Peyer's patch (tissue), 4 donors: ENCODE measurements at regions not wholly inside any gene's neighbourhood (a gene's known extent, or its start where the extent isn't known, plus 50 kb on each side); places are given as distances from the start of the nearest gene placed in this dataset.

Experiments used
- DNase-seq, 3 donors: peaks; one replicate each; pipeline ENCODE4 v3.0.0-alpha.2; 2017 to 2019
- H3K27ac ChIP-seq, 4 donors: fragments of 200-600 bp; sonication (generic); one replicate each; pipeline ENCODE4 v1.5.1; 2016 to 2019
- H3K27me3 ChIP-seq, 2 donors: fragments of 200-600 bp; sonication (generic); one replicate each; pipeline ENCODE4 v1.5.1; 2019
- H3K36me3 ChIP-seq, 3 donors: fragments of 200-600 bp; sonication (generic); one replicate each; pipeline ENCODE4 v1.5.1; 2016 to 2019
- H3K4me1 ChIP-seq, 4 donors: fragments of 200-600 bp; sonication (generic); one replicate each; pipeline ENCODE4 v1.5.1; 2016 to 2019
- H3K4me3 ChIP-seq, 4 donors: fragments of 200-600 bp; sonication (generic); 1 replicate in 3 of 4; 2 replicates in 1 of 4; pipeline ENCODE4 v1.5.1; 2016 to 2019; ENCODE audit warnings: mild to moderate bottlenecking in 1 of 4
- H3K9me3 ChIP-seq, 4 donors: fragments of 200-600 bp; sonication (generic); one replicate each; pipeline ENCODE4 v1.5.1; 2016 to 2019; ENCODE audit warnings: mild to moderate bottlenecking in 1 of 4
- CTCF ChIP-seq, 6 experiments: fragments of 450-650 bp in 4 of 6; fragments of 200-600 bp in 2 of 6; sonication (generic) in 1 of 6; IDR thresholded peaks; one replicate each; pipeline ENCODE4 v1.5.1; 2017 to 2019; ENCODE audit warnings: antibody characterized with exemption in 6 of 6, mild to moderate bottlenecking in 3 of 6, moderate library complexity in 1 of 6
- POLR2A ChIP-seq, 2 donors: fragments of 450-650 bp; IDR thresholded peaks; one replicate each; pipeline ENCODE4 v1.5.1; 2017; ENCODE audit warnings: antibody characterized with exemption in 2 of 2, mild to moderate bottlenecking in 2 of 2, moderate library complexity in 2 of 2

GRCh38 chr18:47341678-47342077, 90.2 kb upstream of the SKOR2 start:
- no peaks in the 10 kb centered on the region for H3K9me3 ChIP-seq
- H3K27me3 ChIP-seq: no peaks in the 10 kb centered on the region
- no peak overlapping the region for H3K27ac ChIP-seq
- H3K4me3 ChIP-seq: no peak overlapping the region
- DNase-seq: no peak
- no peaks in the 10 kb centered on the region for H3K36me3 ChIP-seq
- no peak for TF ChIP-seq CTCF (IDR thresholded peaks at IDR 0.05)
- TF ChIP-seq POLR2A (IDR thresholded peaks at IDR 0.05): no peak
- no peaks in the 10 kb centered on the region for H3K4me1 ChIP-seq

- Histone ChIP-seq H3K9me3 (no peaks in the 10 kb centered on the region), H3K27me3 (no peaks in the 10 kb centered on the region), H3K4me3 (no peak overlapping the region), H3K27ac (no peak overlapping the region), H3K36me3 (no peaks in the 10 kb centered on the region), H3K4me1 (no peaks in the 10 kb centered on the region)
- no peak for DNase-seq
- no peak for TF ChIP-seq POLR2A (IDR thresholded peaks at IDR 0.05)
- no peak for TF ChIP-seq CTCF (IDR thresholded peaks at IDR 0.05)
These were observed 83.5 kb upstream of the SKOR2 start for GRCh38 chr18:47334966-47335365.

GRCh38 chr18:47333926-47334635, 82.6 kb upstream of the SKOR2 start:
- no peak overlapping the region for H3K4me3 ChIP-seq
- no peaks in the 10 kb centered on the region for H3K9me3 ChIP-seq
- no peak overlapping the region for H3K27ac ChIP-seq
- H3K4me1 ChIP-seq: no peaks in the 10 kb centered on the region
- H3K27me3 ChIP-seq: no peaks in the 10 kb centered on the region
- no peak for TF ChIP-seq CTCF (IDR thresholded peaks at IDR 0.05)
- TF ChIP-seq POLR2A (IDR thresholded peaks at IDR 0.05): no peak
- no peak for DNase-seq
- no peaks in the 10 kb centered on the region for H3K36me3 ChIP-seq

- no peaks in the 10 kb centered on the region for H3K4me1 ChIP-seq
- H3K4me3 ChIP-seq: no peak overlapping the region
- no peaks in the 10 kb centered on the region for H3K9me3 ChIP-seq
- TF ChIP-seq CTCF (IDR thresholded peaks at IDR 0.05) (no peak), POLR2A (IDR thresholded peaks at IDR 0.05) (no peak)
- no peaks in the 10 kb centered on the region for H3K27me3 ChIP-seq
- H3K36me3 ChIP-seq: no peaks in the 10 kb centered on the region
- no peak overlapping the region for H3K27ac ChIP-seq
- DNase-seq: no peak
These were observed 80.2 kb upstream of the SKOR2 start for GRCh38 chr18:47331641-47332040.

- no peak for TF ChIP-seq CTCF (IDR thresholded peaks at IDR 0.05)
- TF ChIP-seq POLR2A (IDR thresholded peaks at IDR 0.05): no peak
- H3K4me1 ChIP-seq: no peaks in the 10 kb centered on the region
- no peak for DNase-seq
- H3K4me3 ChIP-seq: no peak overlapping the region
- no peaks in the 10 kb centered on the region for H3K27me3 ChIP-seq
- no peaks in the 10 kb centered on the region for H3K9me3 ChIP-seq
- H3K36me3 ChIP-seq: no peaks in the 10 kb centered on the region
- H3K27ac ChIP-seq: no peak overlapping the region
These were observed 79.6 kb upstream of the SKOR2 start for GRCh38 chr18:47331026-47331425.

GRCh38 chr18:47323158-47323557, 71.7 kb upstream of the SKOR2 start:
- Histone ChIP-seq H3K36me3 (no peaks in the 10 kb centered on the region), H3K9me3 (no peaks in the 10 kb centered on the region), H3K27me3 (no peaks in the 10 kb centered on the region), H3K4me1 (no peaks in the 10 kb centered on the region), H3K27ac (no peak overlapping the region), H3K4me3 (no peak overlapping the region)
- no peak for TF ChIP-seq POLR2A (IDR thresholded peaks at IDR 0.05)
- no peak for TF ChIP-seq CTCF (IDR thresholded peaks at IDR 0.05)
- no peak for DNase-seq
